HS-5 (cell line): ENCODE measurements at regions not wholly inside any gene's neighbourhood (a gene's known extent, or its start where the extent isn't known, plus 50 kb on each side); places are given as distances from the start of the nearest gene placed in this dataset.

Experiments
- DNase-seq: peaks from one replicate; pipeline ENCODE4 v3.0.0-alpha.2; 2012; ENCODE audit warnings: low read depth

GRCh38 chr1:232891656-232892317, 58.6 kb upstream of the NTPCR start:
- DNase-seq: no peak

DNA sequence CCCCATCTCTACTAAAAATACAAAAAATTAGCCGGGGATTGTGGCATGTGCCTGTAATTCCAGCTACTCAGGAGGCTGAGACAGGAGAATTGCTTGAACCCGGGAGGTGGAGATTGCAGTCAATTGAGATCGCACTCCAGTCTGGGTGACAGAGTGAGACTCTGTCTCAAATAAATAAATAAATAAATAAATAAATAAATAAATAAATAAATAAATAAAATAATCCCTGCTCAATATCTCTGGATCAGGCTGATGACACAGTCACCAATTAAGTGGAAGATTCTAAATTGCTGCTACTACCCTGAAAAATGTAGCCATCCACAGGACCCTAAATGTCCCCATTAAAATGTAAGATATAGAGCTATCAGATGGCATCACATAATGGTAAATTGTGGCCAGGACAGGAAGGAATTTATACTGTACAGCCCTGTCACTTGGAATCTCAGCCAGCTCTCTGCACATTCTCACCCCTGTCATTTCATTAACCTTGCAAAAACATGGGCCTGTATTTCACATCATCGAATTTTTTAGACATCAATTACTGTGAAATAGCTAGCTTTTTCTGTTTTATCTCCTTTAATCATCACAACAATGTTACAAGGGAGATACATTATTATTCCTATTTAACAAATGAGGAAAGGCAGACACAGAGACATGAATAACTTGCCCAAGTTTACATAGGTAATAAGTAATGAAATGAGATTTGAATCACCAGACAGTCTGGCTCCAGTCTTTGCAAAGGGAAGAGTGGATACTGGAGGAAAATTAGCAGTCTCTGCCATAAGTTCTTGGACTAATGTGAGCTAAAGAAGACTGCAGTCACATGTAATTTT, 56.7 kb upstream of the NTPCR start:
- no peak for DNase-seq

- DNase-seq: no peak
These were observed 56.0 kb upstream of the NTPCR start for GRCh38 chr1:232894436-232894835.

GRCh38 chr1:232897949-232898465, 52.4 kb upstream of the NTPCR start:
- DNase-seq: no peak

- DNase-seq: no peak
These were observed 51.1 kb upstream of the NTPCR start for GRCh38 chr1:232899268-232899667.

DNA sequence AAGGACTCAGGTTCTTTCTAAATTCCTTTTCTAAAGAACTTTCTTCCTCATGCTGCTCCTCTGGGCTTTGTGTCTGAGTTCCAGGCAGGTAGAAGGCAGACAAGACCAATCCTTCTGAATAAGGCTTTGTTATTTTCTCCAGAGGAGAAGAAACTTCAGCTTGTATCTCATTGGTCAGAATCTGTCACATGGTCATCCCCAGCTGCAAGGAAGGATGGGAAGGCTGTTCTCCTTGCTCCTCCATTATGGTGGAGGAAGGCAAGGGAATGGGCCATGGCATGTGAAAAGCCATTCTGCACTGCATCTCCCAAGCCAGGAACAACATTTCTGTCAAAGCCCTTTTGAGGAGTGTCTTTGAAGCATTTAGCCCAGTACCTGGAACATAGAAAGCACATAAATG, 50.6 kb upstream of the NTPCR start:
- DNase-seq: no peak
